ENCODE measurements at regions not wholly inside any gene's neighbourhood (a gene's known extent, or its start where the extent isn't known, plus 50 kb on each side); places are given as distances from the start of the nearest gene placed in this dataset.
"Not testable (repeated sequence)": the region's sequence is repeated elsewhere in the genome, so short reads cannot be mapped to it uniquely, and the experiment has no call there.

GRCh38 chr17:64728041-64728695 lies 66.1 kb upstream of the SMURF2 start:
- DNase-seq, result no peak

- not testable (repeated sequence) for DNase-seq
Observed at GRCh38 chr17:64726025-64726424, 63.9 kb upstream of the SMURF2 start.

- DNase-seq, result peak in 1 of 3 donors; percentile 49
Observed at GRCh38 chr17:64724246-64724645, 62.1 kb upstream of the SMURF2 start.

GRCh38 chr17:64723781-64724180 lies 61.7 kb upstream of the SMURF2 start:
- DNase-seq, result no peak

GRCh38 chr17:64721556-64721955 lies 59.4 kb upstream of the SMURF2 start:
- DNase-seq, result not testable (repeated sequence)

- DNase-seq, result not testable (repeated sequence)
Observed at GRCh38 chr17:64720253-64720652, 58.1 kb upstream of the SMURF2 start.

GRCh38 chr17:64719517-64719916 lies 57.4 kb upstream of the SMURF2 start:
- not testable (repeated sequence) for DNase-seq

GRCh38 chr17:64718816-64719215 lies 56.7 kb upstream of the SMURF2 start:
- not testable (repeated sequence) for DNase-seq

- no peak for DNase-seq
Observed at GRCh38 chr17:64718058-64718457, 56.0 kb upstream of the SMURF2 start.

GRCh38 chr17:64716496-64716895 lies 54.4 kb upstream of the SMURF2 start:
- not testable (repeated sequence) for DNase-seq

- DNase-seq, result not testable (repeated sequence)
Observed at GRCh38 chr17:64713786-64714185, 51.7 kb upstream of the SMURF2 start.

- DNase-seq, result not testable (repeated sequence)
Observed at GRCh38 chr17:64712557-64713351, 50.6 kb upstream of the SMURF2 start.

All from muscle of back (tissue), 3 donors.